Fibroblast of mammary gland (primary cell): ENCODE measurements at regions not wholly inside any gene's neighbourhood (a gene's known extent, or its start where the extent isn't known, plus 50 kb on each side); places are given as distances from the start of the nearest gene placed in this dataset.
"Not testable (repeated sequence)": the region's sequence is repeated elsewhere in the genome, so short reads cannot be mapped to it uniquely, and the experiment has no call there.

Experiments
- DNase-seq: peaks from one replicate; pipeline ENCODE4 v3.0.0-alpha.2; 2010; ENCODE audit warnings: low read depth
- H3K4me3 ChIP-seq: 2 replicates; pipeline ENCODE4 v1.5.1; 2011; ENCODE audit warnings: low read depth, mild to moderate bottlenecking, low read length, moderate library complexity; ENCODE audit not compliant: control insufficient read depth
- CTCF ChIP-seq: conservative IDR thresholded peaks from 2 replicates; pipeline ENCODE4 v1.5.1; 2011; ENCODE audit warnings: low read depth, low read length, inconsistent platforms; ENCODE audit not compliant: control insufficient read depth, insufficient read depth

- TF ChIP-seq CTCF = no peak
- no peak overlapping the region for H3K4me3 ChIP-seq
- DNase-seq = no peak
These were observed 548.9 kb downstream of the PPP4R3C start for GRCh38 chrX:26914232-26914631.

GRCh38 chrX:26911785-26912184, 551.4 kb downstream of the PPP4R3C start:
- not testable (repeated sequence) for H3K4me3 ChIP-seq, DNase-seq

- H3K4me3 ChIP-seq = no peak overlapping the region
- no peak for TF ChIP-seq CTCF
- DNase-seq = no peak
These were observed 553.4 kb downstream of the PPP4R3C start for GRCh38 chrX:26909728-26910127.

GRCh38 chrX:26908218-26908617, 554.9 kb downstream of the PPP4R3C start:
- no peak for DNase-seq
- no peak overlapping the region for H3K4me3 ChIP-seq
- TF ChIP-seq CTCF = no peak

- DNase-seq = no peak
- H3K4me3 ChIP-seq = no peak overlapping the region
- no peak for TF ChIP-seq CTCF
These were observed 573.6 kb downstream of the PPP4R3C start for GRCh38 chrX:26889574-26889973.

- DNase-seq = no peak
- no peak for TF ChIP-seq CTCF
- H3K4me3 ChIP-seq = no peak overlapping the region
These were observed 589.4 kb downstream of the PPP4R3C start for GRCh38 chrX:26873736-26874135.

GRCh38 chrX:26871967-26872366, 591.2 kb downstream of the PPP4R3C start:
- no peak for TF ChIP-seq CTCF
- no peak for DNase-seq
- H3K4me3 ChIP-seq = no peak overlapping the region
